H1 (cell line): ENCODE measurements at regions not wholly inside any gene's neighbourhood (a gene's known extent, or its start where the extent isn't known, plus 50 kb on each side); places are given as distances from the start of the nearest gene placed in this dataset.

Experiments used
- CTCF ChIA-PET: fragments of 300-600 bp; sonication (Branson Sonifier 250); formaldehyde crosslinking; loops from one replicate; lab custom pipeline; 2021; ENCODE audit not compliant: partially characterized antibody; lab: Charles Lee
- POLR2A ChIA-PET: fragments of 300-600 bp; sonication (Branson Sonifier 250); formaldehyde crosslinking; loops from one replicate; lab custom pipeline; 2021; ENCODE audit warnings: inconsistent platforms; ENCODE audit not compliant: partially characterized antibody; lab: Charles Lee
- DNase-seq, 2 experiments: peaks; one replicate each; pipeline versions ENCODE4 v3.0.0 to v3.0.0-alpha.2; 2010 to 2022; ENCODE audit warnings: low spot score in 2 of 2, low read depth in 1 of 2, mixed read lengths in 1 of 2
- FAIRE-seq: peaks from 2 replicates; lab custom pipeline; 2011; peaks lifted over from hg19 to GRCh38; lab: Jason Lieb, UNC
- H2AFZ ChIP-seq: 2 replicates; pipeline ENCODE4 v1.8.1; 2012; ENCODE audit warnings: low read length, inconsistent platforms
- H2AK5ac ChIP-seq: 2 replicates; pipeline ENCODE4 v1.6.1; 2013; ENCODE audit warnings: low read depth, low read length
- H2BK120ac ChIP-seq: replicated peaks from 2 replicates; pipeline ENCODE3; 2013; ENCODE audit warnings: low read depth, low read length, inconsistent platforms
- H2BK12ac ChIP-seq: 2 replicates; pipeline ENCODE4 v1.6.1; 2013; ENCODE audit warnings: low read depth, low read length
- H2BK15ac ChIP-seq: 2 replicates; pipeline ENCODE4 v1.6.1; 2013; ENCODE audit warnings: low read length
- H2BK20ac ChIP-seq: 2 replicates; pipeline ENCODE4 v1.6.1; 2013; ENCODE audit warnings: low read length
- H2BK5ac ChIP-seq: 2 replicates; pipeline ENCODE4 v1.6.1; 2013; ENCODE audit warnings: low read depth, low read length
- H3K14ac ChIP-seq: 2 replicates; pipeline ENCODE4 v1.6.1; 2013; ENCODE audit warnings: inconsistent platforms; ENCODE audit not compliant: insufficient read length
- H3K18ac ChIP-seq: 2 replicates; pipeline ENCODE4 v1.6.1; 2013; ENCODE audit warnings: low read length; ENCODE audit errors: extremely low read depth
- H3K23ac ChIP-seq: 2 replicates; pipeline ENCODE4 v1.6.1; 2013; ENCODE audit warnings: inconsistent platforms; ENCODE audit not compliant: insufficient read length
- H3K23me2 ChIP-seq: 2 replicates; pipeline ENCODE4 v1.6.1; 2013; ENCODE audit warnings: low read depth, low read length
- H3K27ac ChIP-seq: 2 replicates; pipeline ENCODE4 v1.6.1; 2011; ENCODE audit warnings: low read depth, low read length, inconsistent platforms
- H3K27me3 ChIP-seq, 4 experiments: replicated peaks in 1 of 4; 1 replicate in 1 of 4; 2 replicates in 3 of 4; pipeline versions ENCODE4 v1.6.1 to v1.8.1; 2011 to 2013; ENCODE audit warnings: low read length in 3 of 4, mild to moderate bottlenecking in 3 of 4, inconsistent platforms in 2 of 4, mixed read lengths in 2 of 4, moderate library complexity in 1 of 4; ENCODE audit not compliant: control insufficient read depth in 3 of 4, insufficient read depth in 3 of 4; ENCODE audit errors: extremely low read depth in 1 of 4
- H3K36me3 ChIP-seq, 4 experiments: 2 replicates each; pipeline versions ENCODE4 v1.6.1 to v1.8.1; 2011 to 2013; ENCODE audit warnings: mild to moderate bottlenecking in 4 of 4, low read length in 3 of 4, moderate library complexity in 2 of 4, control low read depth in 1 of 4, inconsistent platforms in 1 of 4; ENCODE audit not compliant: insufficient read depth in 4 of 4, control insufficient read depth in 2 of 4
- H3K4ac ChIP-seq: replicated peaks from 2 replicates; pipeline ENCODE3; 2013; ENCODE audit warnings: low read length, low read depth, mixed read lengths, inconsistent platforms; ENCODE audit not compliant: insufficient read length
- H3K4me1 ChIP-seq, 4 experiments: replicated peaks in 1 of 4; 1 replicate in 1 of 4; 2 replicates in 3 of 4; pipeline versions ENCODE4 v1.6.1 to v1.8.1; 2011 to 2013; ENCODE audit warnings: low read length in 3 of 4, inconsistent platforms in 2 of 4, mixed read lengths in 1 of 4; ENCODE audit not compliant: insufficient read depth in 4 of 4, control insufficient read depth in 3 of 4
- H3K4me2 ChIP-seq, 2 experiments: 2 replicates each; pipeline versions ENCODE4 v1.6.1 to v1.8.1; 2011 to 2013; ENCODE audit warnings: low read depth in 2 of 2, low read length in 2 of 2, control low read depth in 1 of 2, inconsistent platforms in 1 of 2, mild to moderate bottlenecking in 1 of 2; ENCODE audit not compliant: insufficient read depth in 1 of 2
- H3K4me3 ChIP-seq, 4 experiments: fragments of 200-600, 300-600 bp in 1 of 4; sonication (generic), shearing (Covaris generic), sonication (Bioruptor Twin) in 1 of 4; 2 replicates each; pipeline versions ENCODE4 v1.5.1 to v1.8.1; 2011 to 2016; ENCODE audit warnings: low read length in 4 of 4, low read depth in 3 of 4, control low read depth in 2 of 4, inconsistent platforms in 2 of 4, mild to moderate bottlenecking in 2 of 4, mixed read lengths in 1 of 4, moderate library complexity in 1 of 4; ENCODE audit not compliant: insufficient read depth in 2 of 4; ENCODE audit errors: extremely low read depth in 1 of 4
- H3K56ac ChIP-seq: replicated peaks from 2 replicates; pipeline ENCODE3; 2013; ENCODE audit warnings: low read depth, mild to moderate bottlenecking, mixed read lengths, low read length, inconsistent platforms; ENCODE audit not compliant: insufficient read length
- H3K79me1 ChIP-seq: 2 replicates; pipeline ENCODE4 v1.6.1; 2013; ENCODE audit warnings: low read depth, low read length, control low read depth
- H3K79me2 ChIP-seq, 2 experiments: 2 replicates each; pipeline versions ENCODE4 v1.6.1 to v1.8.1; 2012 to 2013; ENCODE audit warnings: low read length in 2 of 2, mild to moderate bottlenecking in 2 of 2, inconsistent platforms in 1 of 2; ENCODE audit not compliant: insufficient read depth in 2 of 2, control insufficient read depth in 1 of 2
- H3K9ac ChIP-seq, 4 experiments: replicated peaks in 1 of 4; 1 replicate in 1 of 4; 2 replicates in 3 of 4; pipeline versions ENCODE4 v1.6.1 to v1.8.1; 2011 to 2013; ENCODE audit warnings: low read depth in 3 of 4, low read length in 3 of 4, control low read depth in 2 of 4, mild to moderate bottlenecking in 2 of 4, moderate library complexity in 2 of 4, inconsistent platforms in 1 of 4; ENCODE audit errors: extremely low read depth in 1 of 4
- H3K9me3 ChIP-seq, 2 experiments: 2 replicates each; pipeline versions ENCODE4 v1.6.1 to v1.8.1; 2012 to 2013; ENCODE audit warnings: mild to moderate bottlenecking in 2 of 2, moderate library complexity in 2 of 2, control low read depth in 1 of 2, inconsistent platforms in 1 of 2, low read depth in 1 of 2, low read length in 1 of 2, mixed read lengths in 1 of 2; ENCODE audit not compliant: insufficient read depth in 2 of 2
- H4K20me1 ChIP-seq, 2 experiments: replicated peaks in 1 of 2; 2 replicates each; pipeline versions ENCODE3 to v1.8.1; 2011 to 2013; ENCODE audit warnings: inconsistent platforms in 2 of 2, low read length in 2 of 2, mild to moderate bottlenecking in 1 of 2; ENCODE audit not compliant: insufficient read depth in 2 of 2, control insufficient read depth in 1 of 2
- H4K5ac ChIP-seq: 2 replicates; pipeline ENCODE4 v1.6.1; 2013; ENCODE audit warnings: low read length, low read depth, mixed read lengths, inconsistent platforms; ENCODE audit not compliant: insufficient read length
- H4K8ac ChIP-seq: 2 replicates; pipeline ENCODE4 v1.8.0; 2013; ENCODE audit warnings: mild to moderate bottlenecking, moderate library complexity, low read length, inconsistent platforms; ENCODE audit not compliant: insufficient read depth; ENCODE audit errors: extremely low read depth
- H4K91ac ChIP-seq: replicated peaks from 2 replicates; pipeline ENCODE3; 2013; ENCODE audit warnings: low read length, mixed read lengths, inconsistent platforms; ENCODE audit not compliant: insufficient read length
- ATF3 ChIP-seq: IDR thresholded peaks from 2 replicates; pipeline ENCODE4 v1.6.1; 2011; ENCODE audit warnings: low read depth, mild to moderate bottlenecking, low read length; ENCODE audit not compliant: insufficient read depth
- CBX5 ChIP-seq: fragments of 300-800, 300-1000 bp; sonication (generic); IDR thresholded peaks from 2 replicates; pipeline ENCODE4 v1.7.1; 2016; ENCODE audit warnings: antibody characterized with exemption, low read length, low read depth
- CHD2 ChIP-seq: IDR thresholded peaks from 2 replicates; pipeline ENCODE4 v1.6.1; 2012; ENCODE audit warnings: low read length, improper control_type of control experiment
- HDAC2 ChIP-seq, 2 experiments: fragments of 300-600 bp in 1 of 2; sonication (generic) in 1 of 2; IDR thresholded peaks; 2 replicates each; pipeline ENCODE4 v1.6.1; 2011 to 2012; ENCODE audit warnings: low read depth in 2 of 2, low read length in 2 of 2, mild to moderate bottlenecking in 2 of 2, moderate library complexity in 2 of 2, borderline replicate concordance in 1 of 2, inconsistent platforms in 1 of 2
- SAP30 ChIP-seq: fragments of 300-600 bp; sonication (generic); IDR thresholded peaks from 2 replicates; pipeline ENCODE4 v1.7.1; 2012; ENCODE audit warnings: low read length, moderate library complexity, mild to moderate bottlenecking, inconsistent platforms; ENCODE audit not compliant: insufficient read depth, insufficient replicate concordance
- SIRT6 ChIP-seq: IDR thresholded peaks from one replicate; pipeline ENCODE4 v1.7.1; 2012; ENCODE audit warnings: low read length, inconsistent platforms
- SP2 ChIP-seq: IDR thresholded peaks from 2 replicates; pipeline ENCODE4 v1.6.1; 2012; ENCODE audit warnings: mild to moderate bottlenecking, low read length, inconsistent platforms
- SRF ChIP-seq: IDR thresholded peaks from 2 replicates; pipeline ENCODE4 v1.6.1; 2011; ENCODE audit warnings: mild to moderate bottlenecking, low read depth, low read length, moderate library complexity
- SUZ12 ChIP-seq: fragments of 200-600 bp; sonication (generic); IDR thresholded peaks from 2 replicates; pipeline ENCODE4 v1.6.1; 2012; ENCODE audit warnings: mild to moderate bottlenecking, inconsistent platforms, low read length, moderate library complexity, mixed read lengths
- TAF7 ChIP-seq: optimal IDR thresholded peaks from 2 replicates; pipeline ENCODE3; 2011; ENCODE audit warnings: low read depth, mild to moderate bottlenecking, inconsistent platforms, low read length, moderate library complexity, borderline replicate concordance
- YY1 ChIP-seq: IDR thresholded peaks from 2 replicates; pipeline ENCODE4 v1.6.1; 2011; ENCODE audit warnings: low read depth, mild to moderate bottlenecking, low read length
- WGBS, 2 experiments: shearing (Covaris generic) in 1 of 2; methylation state at CpG; one replicate each; pipeline versions ENCODE4 v1.1.6 to v1.1.7; 2013 to 2015; ENCODE audit warnings: low lambda C conversion rate in 2 of 2, mixed read lengths in 2 of 2, inconsistent platforms in 1 of 2, low coverage in 1 of 2, missing lambda C conversion rate in 1 of 2; ENCODE audit not compliant: insufficient replicate concordance in 2 of 2, insufficient coverage in 1 of 2, insufficient read length in 1 of 2; ENCODE audit errors: extremely low coverage in 1 of 2, missing lambda C conversion rate in 1 of 2; 5-methylcytosine and 5-hydroxymethylcytosine counted together
- TF ChIP-seq, protein P1 (sequence below): IDR thresholded peaks from 2 replicates; pipeline ENCODE4 v1.6.1; 2012; ENCODE audit warnings: low read length, inconsistent platforms

DNA sequence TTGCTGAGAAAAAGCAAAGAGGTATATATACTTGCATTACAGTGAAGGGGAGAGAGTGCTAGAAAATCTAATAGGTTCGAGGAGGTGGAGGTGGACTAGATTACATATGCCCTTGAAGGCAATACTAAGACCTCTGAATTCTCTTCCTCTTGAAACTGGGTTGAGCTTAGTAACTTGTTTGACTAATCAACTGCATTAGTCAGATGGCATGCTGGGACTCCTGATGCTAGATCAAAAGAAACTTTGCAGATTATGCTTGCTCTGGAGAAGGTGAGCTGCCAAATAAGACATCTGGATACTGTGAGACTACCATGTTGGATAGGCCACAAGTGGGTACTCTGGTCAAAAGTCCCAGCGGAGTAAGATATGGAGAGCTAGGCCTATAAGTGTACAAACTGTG lies 331.3 kb downstream of the KLF5 start:
- Histone ChIP-seq H2BK20ac (no peak overlapping the region), H3K4ac (no peak overlapping the region), H3K79me1 (no peaks in the 10 kb centered on the region), H2BK12ac (no peak overlapping the region), H2BK5ac (no peak overlapping the region), H3K23ac (no peak overlapping the region), H2BK120ac (no peak overlapping the region), H3K27me3 (no peaks in the 10 kb centered on the region), H3K56ac (no peak overlapping the region), H4K5ac (no peak overlapping the region), H2AFZ (no peak overlapping the region), H3K9me3 (no peaks in the 10 kb centered on the region), H3K4me3 (no peak overlapping the region), H2AK5ac (no peak overlapping the region), H3K4me2 (no peak overlapping the region), H3K27ac (no peak overlapping the region), H3K18ac (no peak overlapping the region), H4K20me1 (no peaks in the 10 kb centered on the region), H3K4me1 (no peaks in the 10 kb centered on the region), H3K14ac (no peak overlapping the region), H3K36me3 (no peaks in the 10 kb centered on the region), H3K9ac (no peak overlapping the region), H4K8ac (no peak overlapping the region), H2BK15ac (no peak overlapping the region), H3K79me2 (no peaks in the 10 kb centered on the region), H3K23me2 (no peaks in the 10 kb centered on the region), H4K91ac (no peak overlapping the region)
- no peak for TF ChIP-seq CHD2
- TF ChIP-seq, protein P1, sequence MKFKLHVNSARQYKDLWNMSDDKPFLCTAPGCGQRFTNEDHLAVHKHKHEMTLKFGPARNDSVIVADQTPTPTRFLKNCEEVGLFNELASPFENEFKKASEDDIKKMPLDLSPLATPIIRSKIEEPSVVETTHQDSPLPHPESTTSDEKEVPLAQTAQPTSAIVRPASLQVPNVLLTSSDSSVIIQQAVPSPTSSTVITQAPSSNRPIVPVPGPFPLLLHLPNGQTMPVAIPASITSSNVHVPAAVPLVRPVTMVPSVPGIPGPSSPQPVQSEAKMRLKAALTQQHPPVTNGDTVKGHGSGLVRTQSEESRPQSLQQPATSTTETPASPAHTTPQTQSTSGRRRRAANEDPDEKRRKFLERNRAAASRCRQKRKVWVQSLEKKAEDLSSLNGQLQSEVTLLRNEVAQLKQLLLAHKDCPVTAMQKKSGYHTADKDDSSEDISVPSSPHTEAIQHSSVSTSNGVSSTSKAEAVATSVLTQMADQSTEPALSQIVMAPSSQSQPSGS: no peak
- no peak for TF ChIP-seq ATF3
- TF ChIP-seq SUZ12: no peak
- no peak for TF ChIP-seq SRF
- no peak for TF ChIP-seq TAF7
- TF ChIP-seq CBX5: no peak
- TF ChIP-seq SIRT6: no peak
- TF ChIP-seq HDAC2 (IDR thresholded peaks at IDR 0.05; ENCODE audit: borderline replicate concordance in 1 of 2, low read depth in 2 of 2, low read length in 2 of 2): no peak
- no peak for TF ChIP-seq SAP30
- no peak for TF ChIP-seq SP2
- no peak for TF ChIP-seq YY1
- ChIA-PET CTCF (interaction anchor here (0.9 kb wide), 1 partner anchor 330 kb away, joined by 3 read pairs; no protein-coding TSS in a partner anchor), POLR2A (no interaction called here)
- 86% methylated on average over 2 of the region's 2 CpGs; no CpG with 5 or more reads in 1 of the 2 experiments for WGBS, 2 experiments
- no peak for FAIRE-seq
- no peak for DNase-seq
